ENCODE measurements at regions not wholly inside any gene's neighbourhood (a gene's known extent, or its start where the extent isn't known, plus 50 kb on each side); places are given as distances from the start of the nearest gene placed in this dataset.
"Not testable (repeated sequence)": the region's sequence is repeated elsewhere in the genome, so short reads cannot be mapped to it uniquely, and the experiment has no call there.

- no peak overlapping the region for H3K4me3 ChIP-seq (ENCODE audit: low read length)
- no peak for TF ChIP-seq CTCF (conservative IDR thresholded peaks at IDR 0.05; ENCODE audit: low read depth, low read length)
Observed at GRCh38 chr15:94855409-94856266, 624.3 kb downstream of the MCTP2 start.

GRCh38 chr15:94856267-94856854 is 625.0 kb downstream of the MCTP2 start:
- H3K4me3 ChIP-seq (ENCODE audit: low read length) = no peak overlapping the region
- no peak for TF ChIP-seq CTCF (conservative IDR thresholded peaks at IDR 0.05; ENCODE audit: low read depth, low read length)
- no peak for DNase-seq (ENCODE audit: low read depth)

More at GRCh38 chr15:94855409-94856266, 624.3 kb downstream of the MCTP2 start:
- DNase-seq (ENCODE audit: low read depth) = no peak

GRCh38 chr15:94857466-94857865 is 626.1 kb downstream of the MCTP2 start:
- no peak for DNase-seq (ENCODE audit: low read depth)
- TF ChIP-seq CTCF (conservative IDR thresholded peaks at IDR 0.05; ENCODE audit: low read depth, low read length) = no peak
- no peak overlapping the region for H3K4me3 ChIP-seq (ENCODE audit: low read length)

DNA sequence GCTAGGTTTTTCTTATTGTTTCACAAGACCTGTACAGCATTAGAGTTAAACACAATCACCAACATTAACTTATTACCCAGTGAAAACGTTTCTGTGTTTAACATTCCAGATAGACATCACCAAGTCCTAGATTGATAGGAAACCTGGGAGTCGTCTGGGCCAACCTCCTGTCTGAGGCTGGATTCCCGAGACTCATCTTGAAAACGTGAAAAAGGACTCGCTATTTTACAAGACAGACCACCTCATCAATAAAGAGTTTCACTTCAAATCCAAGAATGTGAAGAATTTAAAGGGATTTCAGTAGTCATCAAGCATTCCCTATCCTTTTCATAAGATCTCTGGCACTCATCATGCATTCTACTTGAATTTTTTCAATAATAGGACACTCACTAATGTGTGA is 626.6 kb downstream of the MCTP2 start:
- no peak overlapping the region for H3K4me3 ChIP-seq (ENCODE audit: low read length)
- no peak for DNase-seq (ENCODE audit: low read depth)
- no peak for TF ChIP-seq CTCF (conservative IDR thresholded peaks at IDR 0.05; ENCODE audit: low read depth, low read length)

DNA sequence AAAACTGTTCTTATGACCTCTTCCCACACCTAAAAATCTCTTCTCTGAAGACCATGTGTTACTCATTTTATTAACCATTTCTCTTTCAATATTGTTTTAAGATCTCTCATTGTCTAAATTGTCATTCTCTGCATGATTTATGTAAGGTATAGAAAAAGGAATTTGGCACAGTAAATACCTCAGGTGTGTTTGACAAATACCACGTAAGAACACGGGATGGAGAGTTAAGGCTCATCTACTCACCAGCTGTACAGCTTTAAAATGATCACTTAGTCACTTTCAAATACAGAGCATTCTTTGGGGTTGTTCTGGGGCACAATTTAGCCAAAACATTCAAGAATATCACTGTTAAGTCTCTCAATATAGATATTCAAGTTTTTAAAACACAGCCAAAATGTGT is 627.1 kb downstream of the MCTP2 start:
- DNase-seq (ENCODE audit: low read depth) = no peak
- TF ChIP-seq CTCF (conservative IDR thresholded peaks at IDR 0.05; ENCODE audit: low read depth, low read length) = no peak
- no peak overlapping the region for H3K4me3 ChIP-seq (ENCODE audit: low read length)

- no peak overlapping the region for H3K4me3 ChIP-seq (ENCODE audit: low read length)
- TF ChIP-seq CTCF (conservative IDR thresholded peaks at IDR 0.05; ENCODE audit: low read depth, low read length) = no peak
- no peak for DNase-seq (ENCODE audit: low read depth)
Observed at GRCh38 chr15:94858920-94859319, 627.6 kb downstream of the MCTP2 start.

DNA sequence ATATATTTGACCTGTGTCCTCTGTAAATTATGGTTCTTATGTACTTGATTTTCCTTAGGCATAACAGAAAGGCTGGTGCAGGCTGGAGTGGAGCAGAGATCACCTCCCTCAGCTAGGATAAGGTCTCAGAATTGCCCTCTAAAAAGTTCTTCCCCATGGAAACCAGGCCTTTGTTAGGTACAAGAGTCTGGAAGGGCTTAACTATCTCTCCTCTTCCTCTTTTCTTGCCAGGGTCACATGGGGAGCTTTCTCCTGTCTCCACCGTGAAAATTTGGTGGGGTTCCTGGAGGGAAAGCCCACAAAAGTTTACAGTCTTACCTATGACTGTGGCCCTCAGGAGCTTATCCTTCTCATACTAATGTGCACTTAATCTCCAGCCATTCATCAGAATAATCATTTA is 633.2 kb downstream of the MCTP2 start:
- TF ChIP-seq CTCF (conservative IDR thresholded peaks at IDR 0.05; ENCODE audit: low read depth, low read length) = no peak
- H3K4me3 ChIP-seq (ENCODE audit: low read length) = no peak overlapping the region
- DNase-seq (ENCODE audit: low read depth) = no peak

DNA sequence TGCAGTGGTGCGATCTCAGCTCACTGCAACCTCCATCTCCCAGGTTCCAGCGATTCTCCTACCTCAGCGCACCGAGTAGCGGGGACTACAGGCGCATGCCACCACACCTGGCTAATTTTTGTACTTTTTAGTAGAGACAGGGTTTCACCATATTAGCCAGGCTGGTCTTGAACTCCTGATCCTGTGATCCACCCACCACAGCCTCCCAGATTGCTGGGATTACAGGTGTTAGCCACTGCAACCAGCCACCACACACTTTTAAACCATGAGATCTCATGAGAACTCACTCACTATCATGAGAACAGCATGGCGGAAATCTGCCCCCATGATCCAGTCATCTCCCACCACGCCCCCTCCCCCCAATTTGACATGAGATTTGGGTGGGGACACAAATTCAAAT is 636.9 kb downstream of the MCTP2 start:
- DNase-seq (ENCODE audit: low read depth); H3K4me3 ChIP-seq (ENCODE audit: low read length): not testable (repeated sequence)
